MM.1S (cell line): ENCODE measurements at regions not wholly inside any gene's neighbourhood (a gene's known extent, or its start where the extent isn't known, plus 50 kb on each side); places are given as distances from the start of the nearest gene placed in this dataset.

Experiments used
- DNase-seq: peaks from one replicate; pipeline ENCODE4 v3.0.0-alpha.2; 2015
- H2AFZ ChIP-seq: fragments of 300-600 bp; sonication (generic); 2 replicates; pipeline ENCODE4 v1.6.0; 2016; ENCODE audit warnings: antibody characterized with exemption, low read length
- H3F3A ChIP-seq: fragments of 300-600 bp; sonication (generic); 2 replicates; pipeline ENCODE4 v1.6.1; 2016; ENCODE audit warnings: mild to moderate bottlenecking, antibody characterized with exemption, low read length, moderate library complexity, mixed read lengths; ENCODE audit not compliant: insufficient read depth
- H3K27ac ChIP-seq: fragments of 300-600 bp; sonication (generic); 2 replicates; pipeline ENCODE4 v1.5.1; 2016; ENCODE audit warnings: mild to moderate bottlenecking, low read length
- H3K27me3 ChIP-seq: fragments of 300-600 bp; sonication (generic); replicated peaks from 2 replicates; pipeline ENCODE4 v1.6.0; 2016; ENCODE audit warnings: low read length; ENCODE audit not compliant: insufficient read depth
- H3K36me3 ChIP-seq: fragments of 300-600 bp; sonication (generic); replicated peaks from 2 replicates; pipeline ENCODE4 v1.6.1; 2016; ENCODE audit warnings: mild to moderate bottlenecking, low read length, mixed read lengths; ENCODE audit not compliant: insufficient read depth
- H3K4me1 ChIP-seq: fragments of 300-600 bp; sonication (generic); 2 replicates; pipeline ENCODE4 v1.6.1; 2016; ENCODE audit warnings: low read length, mixed read lengths
- H3K4me2 ChIP-seq: fragments of 300-600 bp; sonication (generic); 2 replicates; pipeline ENCODE4 v1.6.0; 2016; ENCODE audit warnings: low read depth, low read length
- H3K4me3 ChIP-seq: fragments of 300-600 bp; sonication (generic); 2 replicates; pipeline ENCODE4 v1.5.1; 2016; ENCODE audit warnings: low read length, mixed read lengths
- H3K79me2 ChIP-seq: fragments of 300-600 bp; sonication (generic); 2 replicates; pipeline ENCODE4 v1.6.1; 2016; ENCODE audit warnings: mixed run types, low read length, mixed read lengths
- H3K9ac ChIP-seq: fragments of 300-600 bp; sonication (generic); 2 replicates; pipeline ENCODE4 v1.6.1; 2016; ENCODE audit warnings: low read length, mixed read lengths
- H3K9me2 ChIP-seq: fragments of 300-600 bp; sonication (generic); replicated peaks from 2 replicates; pipeline ENCODE4 v1.6.1; 2016; ENCODE audit warnings: mild to moderate bottlenecking, low read length, mixed read lengths; ENCODE audit not compliant: insufficient read depth
- H3K9me3 ChIP-seq: fragments of 300-600 bp; sonication (generic); replicated peaks from 2 replicates; pipeline ENCODE4 v1.6.1; 2016; ENCODE audit warnings: mild to moderate bottlenecking, low read length, mixed read lengths; ENCODE audit not compliant: insufficient read depth
- H4K20me1 ChIP-seq: fragments of 300-600 bp; sonication (generic); 2 replicates; pipeline ENCODE4 v1.6.1; 2016; ENCODE audit warnings: mild to moderate bottlenecking, low read length, moderate library complexity, mixed read lengths; ENCODE audit not compliant: insufficient read depth
- EZH2 ChIP-seq: fragments of 300-600 bp; sonication (generic); optimal IDR thresholded peaks from 2 replicates; pipeline ENCODE3; 2017; ENCODE audit warnings: low read depth, mild to moderate bottlenecking, antibody characterized with exemption, low read length, mixed read lengths
- EZH2phosphoT487 ChIP-seq: fragments of 300-600 bp; sonication (generic); IDR thresholded peaks from 2 replicates; pipeline ENCODE4 v1.6.1; 2018; ENCODE audit warnings: antibody characterized with exemption, low read length
- TF ChIP-seq, protein P1 (sequence below): fragments of 300-600 bp; sonication (generic); IDR thresholded peaks from 2 replicates; pipeline ENCODE4 v1.5.1; 2016; ENCODE audit warnings: antibody characterized with exemption, low read length, mixed read lengths

DNA sequence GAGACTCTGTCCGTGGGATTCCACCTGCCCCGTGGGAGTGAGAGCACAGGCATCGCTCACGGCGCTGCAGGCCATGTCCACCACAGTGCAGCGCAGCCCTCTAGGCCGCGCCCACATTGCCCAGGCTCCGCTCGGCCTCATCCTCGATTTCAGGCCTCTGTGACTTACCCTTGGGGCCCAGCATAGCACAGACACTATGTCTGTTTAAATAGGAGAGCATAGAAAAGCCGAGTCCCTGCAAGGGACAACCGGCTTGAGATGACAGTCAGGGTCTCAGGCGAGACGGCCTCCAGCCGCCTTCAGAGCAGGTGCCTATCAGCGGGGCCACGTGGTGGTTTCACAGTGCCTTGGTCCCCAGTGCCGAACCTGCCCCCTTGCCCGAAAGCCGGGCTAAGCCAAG is 56.9 kb upstream of the POFUT2 start:
- Histone ChIP-seq H3K9ac (no peak overlapping the region), H4K20me1 (no peaks in the 10 kb centered on the region), H3K9me2 (no peaks in the 10 kb centered on the region), H3K27me3 (peaks cover 93% of the 10 kb centered on the region), H3K4me3 (no peak overlapping the region), H3K9me3 (no peaks in the 10 kb centered on the region), H3K4me2 (no peak overlapping the region), H3F3A (no peaks in the 10 kb centered on the region), H3K36me3 (no peaks in the 10 kb centered on the region), H3K27ac (no peak overlapping the region), H2AFZ (no peak overlapping the region), H3K4me1 (no peaks in the 10 kb centered on the region), H3K79me2 (no peaks in the 10 kb centered on the region)
- TF ChIP-seq, protein P1, sequence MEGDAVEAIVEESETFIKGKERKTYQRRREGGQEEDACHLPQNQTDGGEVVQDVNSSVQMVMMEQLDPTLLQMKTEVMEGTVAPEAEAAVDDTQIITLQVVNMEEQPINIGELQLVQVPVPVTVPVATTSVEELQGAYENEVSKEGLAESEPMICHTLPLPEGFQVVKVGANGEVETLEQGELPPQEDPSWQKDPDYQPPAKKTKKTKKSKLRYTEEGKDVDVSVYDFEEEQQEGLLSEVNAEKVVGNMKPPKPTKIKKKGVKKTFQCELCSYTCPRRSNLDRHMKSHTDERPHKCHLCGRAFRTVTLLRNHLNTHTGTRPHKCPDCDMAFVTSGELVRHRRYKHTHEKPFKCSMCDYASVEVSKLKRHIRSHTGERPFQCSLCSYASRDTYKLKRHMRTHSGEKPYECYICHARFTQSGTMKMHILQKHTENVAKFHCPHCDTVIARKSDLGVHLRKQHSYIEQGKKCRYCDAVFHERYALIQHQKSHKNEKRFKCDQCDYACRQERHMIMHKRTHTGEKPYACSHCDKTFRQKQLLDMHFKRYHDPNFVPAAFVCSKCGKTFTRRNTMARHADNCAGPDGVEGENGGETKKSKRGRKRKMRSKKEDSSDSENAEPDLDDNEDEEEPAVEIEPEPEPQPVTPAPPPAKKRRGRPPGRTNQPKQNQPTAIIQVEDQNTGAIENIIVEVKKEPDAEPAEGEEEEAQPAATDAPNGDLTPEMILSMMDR: no peak
- TF ChIP-seq EZH2phosphoT487 (no peak), EZH2 (no peak)
- DNase-seq: no peak

- H3K9me2 ChIP-seq: no peaks in the 10 kb centered on the region
- no peaks in the 10 kb centered on the region for H4K20me1 ChIP-seq
- H3K9me3 ChIP-seq: no peaks in the 10 kb centered on the region
- DNase-seq: no peak
- no peak overlapping the region for H3K4me2 ChIP-seq
- no peak overlapping the region for H3K9ac ChIP-seq
- H3K27ac ChIP-seq: no peak overlapping the region
- H3K4me1 ChIP-seq: no peaks in the 10 kb centered on the region
- peaks cover 95% of the 10 kb centered on the region for H3K27me3 ChIP-seq
- H2AFZ ChIP-seq: no peak overlapping the region
- H3K4me3 ChIP-seq: no peak overlapping the region
- TF ChIP-seq EZH2phosphoT487: no peak
- no peak for TF ChIP-seq EZH2
- TF ChIP-seq, protein P1: no peak
- H3F3A ChIP-seq: no peaks in the 10 kb centered on the region
- no peaks in the 10 kb centered on the region for H3K79me2 ChIP-seq
- H3K36me3 ChIP-seq: no peaks in the 10 kb centered on the region
Measured at GRCh38 chr21:45347048-45347711, 57.8 kb upstream of the COL18A1 start.

- Histone ChIP-seq H3K79me2 (no peaks in the 10 kb centered on the region), H2AFZ (no peak overlapping the region), H3K4me2 (no peak overlapping the region)
Measured at GRCh38 chr21:45347712-45348499, 57.1 kb upstream of the COL18A1 start.

More at GRCh38 chr21:45347712-45348499, 57.1 kb upstream of the COL18A1 start:
- TF ChIP-seq EZH2phosphoT487: no peak
- no peak for TF ChIP-seq EZH2
- TF ChIP-seq, protein P1: no peak
- Histone ChIP-seq H3F3A (no peaks in the 10 kb centered on the region), H3K4me1 (no peaks in the 10 kb centered on the region), H3K27ac (no peak overlapping the region), H3K9ac (no peak overlapping the region), H3K9me3 (no peaks in the 10 kb centered on the region), H3K27me3 (peaks cover 95% of the 10 kb centered on the region), H3K4me3 (no peak overlapping the region), H3K36me3 (no peaks in the 10 kb centered on the region), H4K20me1 (no peaks in the 10 kb centered on the region), H3K9me2 (no peaks in the 10 kb centered on the region)
- DNase-seq: no peak
